CD14-positive monocyte (primary cell): ENCODE measurements at regions not wholly inside any gene's neighbourhood (a gene's known extent, or its start where the extent isn't known, plus 50 kb on each side); places are given as distances from the start of the nearest gene placed in this dataset.

Experiments used
- DNase-seq, 3 donors: peaks; one replicate each; pipeline ENCODE4 v3.0.0-alpha.2; 2011 to 2022
- H2AFZ ChIP-seq: 2 replicates; pipeline ENCODE4 v1.6.0; 2012; ENCODE audit warnings: mild to moderate bottlenecking, low read depth, low read length, inconsistent platforms; ENCODE audit not compliant: insufficient read depth, poor library complexity, severe bottlenecking
- H3K27ac ChIP-seq, 2 donors: 1 replicate in 1 of 2; 2 replicates in 1 of 2; pipeline ENCODE4 v1.5.1; 2012 to 2013; ENCODE audit warnings: low read length in 2 of 2, control low read depth in 1 of 2, inconsistent platforms in 1 of 2, low read depth in 1 of 2, mild to moderate bottlenecking in 1 of 2
- H3K27me3 ChIP-seq, 2 donors: one replicate each; pipeline versions ENCODE4 v1.6.0 to v1.6.1; 2011 to 2013; ENCODE audit warnings: low read length in 2 of 2; ENCODE audit not compliant: control insufficient read depth in 2 of 2, insufficient read depth in 2 of 2
- H3K36me3 ChIP-seq, 2 donors: replicated peaks in 1 of 2; 1 replicate in 1 of 2; 2 replicates in 1 of 2; pipeline versions ENCODE4 v1.5.1 to v1.6.1; 2012 to 2013; ENCODE audit warnings: low read length in 2 of 2, control low read depth in 1 of 2, inconsistent platforms in 1 of 2, mild to moderate bottlenecking in 1 of 2; ENCODE audit not compliant: insufficient read depth in 2 of 2, control insufficient read depth in 1 of 2
- H3K4me1 ChIP-seq, 2 donors: 1 replicate in 1 of 2; 2 replicates in 1 of 2; pipeline versions ENCODE4 v1.5.1 to v1.6.1; 2012 to 2013; ENCODE audit warnings: low read length in 2 of 2, control low read depth in 1 of 2, inconsistent platforms in 1 of 2, mild to moderate bottlenecking in 1 of 2, moderate library complexity in 1 of 2; ENCODE audit not compliant: insufficient read depth in 2 of 2, control insufficient read depth in 1 of 2
- H3K4me2 ChIP-seq: replicated peaks from 2 replicates; pipeline ENCODE3; 2012; ENCODE audit warnings: low read length, moderate library complexity, mild to moderate bottlenecking; ENCODE audit not compliant: poor library complexity, severe bottlenecking; ENCODE audit errors: extremely low read depth
- H3K4me3 ChIP-seq, 3 experiments: fragments of 200-600 bp in 1 of 3; sonication (generic) in 1 of 3; replicated peaks in 1 of 3; 1 replicate in 2 of 3; 2 replicates in 1 of 3; pipeline ENCODE4 v1.5.1; 2011 to 2013; ENCODE audit warnings: low read length in 3 of 3, mild to moderate bottlenecking in 3 of 3, control low read depth in 2 of 3, low read depth in 2 of 3, inconsistent platforms in 1 of 3, moderate library complexity in 1 of 3
- H3K79me2 ChIP-seq: 2 replicates; pipeline ENCODE4 v1.6.0; 2012; ENCODE audit warnings: mild to moderate bottlenecking, control low read depth, inconsistent platforms, low read length, moderate library complexity; ENCODE audit not compliant: insufficient read depth
- H3K9ac ChIP-seq: 2 replicates; pipeline ENCODE4 v1.6.0; 2017; ENCODE audit warnings: low read length, mild to moderate bottlenecking; ENCODE audit not compliant: insufficient read depth, poor library complexity, severe bottlenecking
- H3K9me3 ChIP-seq, 2 donors: replicated peaks in 1 of 2; 1 replicate in 1 of 2; 2 replicates in 1 of 2; pipeline versions ENCODE4 v1.5.1 to v1.6.1; 2012 to 2013; ENCODE audit warnings: low read length in 2 of 2, control low read depth in 1 of 2; ENCODE audit not compliant: control insufficient read depth in 1 of 2, insufficient read depth in 1 of 2
- H4K20me1 ChIP-seq: 2 replicates; pipeline ENCODE4 v1.6.0; 2012; ENCODE audit warnings: mild to moderate bottlenecking, low read length, control low read depth, moderate library complexity; ENCODE audit not compliant: insufficient read depth
- H3K27ac Mint-ChIP-seq, 7 donors: one replicate each; pipeline ENCODE4 v1.8.0; 2020; ENCODE audit warnings: mild to moderate bottlenecking in 7 of 7, mixed read lengths in 7 of 7, moderate library complexity in 6 of 7, inconsistent platforms in 2 of 7
- H3K27me3 Mint-ChIP-seq, 3 donors: one replicate each; pipeline ENCODE4 v1.8.0; 2021 to 2022; ENCODE audit warnings: low read depth in 3 of 3, mild to moderate bottlenecking in 3 of 3, mixed read lengths in 3 of 3, moderate library complexity in 3 of 3, inconsistent platforms in 1 of 3
- H3K36me3 Mint-ChIP-seq, 2 donors: one replicate each; pipeline ENCODE4 v1.8.0; 2020; ENCODE audit warnings: mixed read lengths in 2 of 2, inconsistent platforms in 1 of 2, mild to moderate bottlenecking in 1 of 2
- H3K4me1 Mint-ChIP-seq: one replicate; pipeline ENCODE4 v1.8.0; 2020; ENCODE audit warnings: mild to moderate bottlenecking, mixed read lengths
- H3K4me3 Mint-ChIP-seq, 2 donors: one replicate each; pipeline ENCODE4 v1.8.0; 2020; ENCODE audit warnings: mild to moderate bottlenecking in 2 of 2, mixed read lengths in 2 of 2, moderate library complexity in 1 of 2
- H3K9me3 Mint-ChIP-seq, 7 donors: one replicate each; pipeline ENCODE4 v1.8.0; 2020 to 2022; ENCODE audit warnings: mixed read lengths in 7 of 7, mild to moderate bottlenecking in 6 of 7, moderate library complexity in 6 of 7, inconsistent platforms in 2 of 7
- CTCF ChIP-seq: fragments of 200-600 bp; IDR thresholded peaks from one replicate; pipeline ENCODE4 v1.8.0; 2022; ENCODE audit warnings: antibody characterized with exemption, mild to moderate bottlenecking
- WGBS: methylation state at CpG from one replicate; pipeline ENCODE4 v1.1.5; 2013; ENCODE audit warnings: missing lambda C conversion rate; ENCODE audit not compliant: insufficient coverage; 5-methylcytosine and 5-hydroxymethylcytosine counted together
- intact Hi-C, 2 donors: fragments of 100-400 bp; cut with micrococcal nuclease; formaldehyde crosslinking; loops; one replicate each; pipeline versions ENCODE4 v1.15.0 to v1.15.1; 2023

- H4K20me1 ChIP-seq: no peaks in the 10 kb centered on the region
- H3K36me3 ChIP-seq: no peaks in the 10 kb centered on the region
- Mint-ChIP-seq H3K4me1 (no peaks in the 10 kb centered on the region), H3K27ac (no peak overlapping the region), H3K4me3 (no peak overlapping the region), H3K9me3 (peaks cover 0 to 5% (median 2%) of the 10 kb centered on the region in 7 donors), H3K27me3 (peaks cover 0 to 2% (median 0%) of the 10 kb centered on the region in 3 donors), H3K36me3 (no peaks in the 10 kb centered on the region)
- no peaks in the 10 kb centered on the region for H3K4me1 ChIP-seq
- H3K4me3 ChIP-seq: no peak overlapping the region
- no peak overlapping the region for H3K27ac ChIP-seq
- no peak overlapping the region for H3K9ac ChIP-seq
- no peak overlapping the region for H3K4me2 ChIP-seq
- no peaks in the 10 kb centered on the region for H3K27me3 ChIP-seq
- no peaks in the 10 kb centered on the region for H3K79me2 ChIP-seq
- intact Hi-C loops: no loop called here
- no peaks in the 10 kb centered on the region for H3K9me3 ChIP-seq
- no peak for TF ChIP-seq CTCF
- H2AFZ ChIP-seq: no peak overlapping the region
- no peak for DNase-seq
Observed at GRCh38 chr5:57950616-57951228, 468.1 kb upstream of the ACTBL2 start.

GRCh38 chr5:57948091-57948490 is 465.5 kb upstream of the ACTBL2 start:
- no peaks in the 10 kb centered on the region for H3K36me3 Mint-ChIP-seq
- no peaks in the 10 kb centered on the region for H3K9me3 ChIP-seq
- no peaks in the 10 kb centered on the region for H3K36me3 ChIP-seq
- no peak overlapping the region for H3K4me3 Mint-ChIP-seq
- H3K4me2 ChIP-seq: no peak overlapping the region
- no peak overlapping the region for H3K27ac Mint-ChIP-seq
- H3K79me2 ChIP-seq: no peaks in the 10 kb centered on the region
- no CpG with 5 or more reads among the region's 1 CpG for WGBS
- peaks cover 0 to under 1% (median 0%) of the 10 kb centered on the region in 3 donors for H3K27me3 Mint-ChIP-seq
- no peaks in the 10 kb centered on the region for H4K20me1 ChIP-seq
- H3K9ac ChIP-seq: no peak overlapping the region
- no peaks in the 10 kb centered on the region for H3K4me1 ChIP-seq
- TF ChIP-seq CTCF: no peak
- no peaks in the 10 kb centered on the region for H3K4me1 Mint-ChIP-seq
- no peak overlapping the region for H3K27ac ChIP-seq
- no peak overlapping the region for H2AFZ ChIP-seq
- no peaks in the 10 kb centered on the region for H3K27me3 ChIP-seq
- no peak overlapping the region for H3K4me3 ChIP-seq
- no peak for DNase-seq
- H3K9me3 Mint-ChIP-seq: peaks cover 0 to 5% (median 3%) of the 10 kb centered on the region in 7 donors
- intact Hi-C loops: no loop called here
